ENCODE measurements at regions not wholly inside any gene's neighbourhood (a gene's known extent, or its start where the extent isn't known, plus 50 kb on each side); places are given as distances from the start of the nearest gene placed in this dataset.

- Mint-ChIP-seq H3K27me3 (ENCODE audit: insufficient read depth, low read depth, poor library complexity) (peaks cover 10% of the 10 kb centered on the region), H3K4me3 (no peak overlapping the region), H3K27ac (no peak overlapping the region), H3K4me1 (peaks cover 18% of the 10 kb centered on the region), H3K9me3 (0 out of 3 replicates have a peak, but pooled peaks cover 3% of the 10 kb centered on the region), H3K36me3 (ENCODE audit: low read depth) (no peaks in the 10 kb centered on the region)
- H4K20me1 ChIP-seq (replicated peaks; ENCODE audit: insufficient read depth), result no peaks in the 10 kb centered on the region
- TF ChIP-seq REST (IDR thresholded peaks at IDR 0.05; ENCODE audit: unreplicated experiment) (no peak), ZNF462 (CRISPR knock-in tag; IDR thresholded peaks at IDR 0.05) (no peak), ZNF331 (CRISPR knock-in tag; IDR thresholded peaks at IDR 0.05; ENCODE audit: low read depth) (no peak), STAT1 (IDR thresholded peaks at IDR 0.05; ENCODE audit: unreplicated experiment) (no peak), CTCF (conservative IDR thresholded peaks at IDR 0.05; ENCODE audit: low read depth in 2 of 2) (no peak), POLR2AphosphoS5 (IDR thresholded peaks at IDR 0.05; ENCODE audit: low read depth) (no peak), ZNF114 (CRISPR knock-in tag; IDR thresholded peaks at IDR 0.05) (no peak), EZH2 (IDR thresholded peaks at IDR 0.05; ENCODE audit: low read depth, unreplicated experiment) (no peak), EZH2phosphoT487 (IDR thresholded peaks at IDR 0.05; ENCODE audit: unreplicated experiment) (no peak), ETS1 (IDR thresholded peaks at IDR 0.05) (no peak), NANOG (IDR thresholded peaks at IDR 0.05; ENCODE audit: borderline replicate concordance) (no peak), CREB1 (CRISPR knock-in tag; IDR thresholded peaks at IDR 0.05; ENCODE audit: low read depth) (no peak), JUNB (IDR thresholded peaks at IDR 0.05; ENCODE audit: unreplicated experiment) (no peak)
- DNase-seq (ENCODE audit: low spot score) (no peak), ATAC-seq (no peak)
- no peaks in the 10 kb centered on the region for H3K79me2 ChIP-seq (replicated peaks; ENCODE audit: insufficient read depth)
- H3K4me2 ChIP-seq, result no peak overlapping the region
- no peak overlapping the region for H3K4me3 ChIP-seq
- 0 out of 2 replicates have a peak, but pooled peaks cover 5% of the 10 kb centered on the region for H3K9me2 ChIP-seq (ENCODE audit: insufficient read depth)
- H3K27me3 ChIP-seq (ENCODE audit: insufficient read depth), result no peaks in the 10 kb centered on the region
- no peaks in the 10 kb centered on the region for H3K36me3 ChIP-seq (ENCODE audit: insufficient read depth)
- no peak overlapping the region for H3K27ac ChIP-seq (ENCODE audit: low read depth)
- H3K4me1 ChIP-seq (ENCODE audit: insufficient read depth), result peaks cover 17% of the 10 kb centered on the region
- H2AFZ ChIP-seq, result no peak overlapping the region
- H3F3A ChIP-seq (replicated peaks; ENCODE audit: low read depth), result no peaks in the 10 kb centered on the region
Observed at GRCh38 chr20:58039274-58040092, 189.0 kb downstream of the ANKRD60 start.
